Endothelial cell (in vitro differentiated cells): ENCODE measurements at regions not wholly inside any gene's neighbourhood (a gene's known extent, or its start where the extent isn't known, plus 50 kb on each side); places are given as distances from the start of the nearest gene placed in this dataset.

Experiments
- DNase-seq: peaks from one replicate; pipeline ENCODE4 v3.0.0; 2021; ENCODE audit warnings: low spot score
- H3K27ac Mint-ChIP-seq: one replicate; pipeline ENCODE4 v1.8.0; 2021; ENCODE audit warnings: mixed read lengths, inconsistent platforms; ENCODE audit not compliant: unreplicated experiment
- H3K27me3 Mint-ChIP-seq: one replicate; pipeline ENCODE4 v1.8.0; 2021; ENCODE audit warnings: mild to moderate bottlenecking, moderate library complexity, mixed read lengths, inconsistent platforms; ENCODE audit not compliant: unreplicated experiment
- H3K36me3 Mint-ChIP-seq: one replicate; pipeline ENCODE4 v1.8.0; 2021; ENCODE audit warnings: mild to moderate bottlenecking, low read depth, mixed read lengths, inconsistent platforms; ENCODE audit not compliant: unreplicated experiment
- H3K4me1 Mint-ChIP-seq: one replicate; pipeline ENCODE4 v1.8.0; 2021; ENCODE audit warnings: mild to moderate bottlenecking, mixed read lengths, inconsistent platforms; ENCODE audit not compliant: unreplicated experiment
- H3K4me3 Mint-ChIP-seq: one replicate; pipeline ENCODE4 v1.8.0; 2021; ENCODE audit warnings: mild to moderate bottlenecking, mixed read lengths, inconsistent platforms; ENCODE audit not compliant: unreplicated experiment
- H3K9me3 Mint-ChIP-seq: one replicate; pipeline ENCODE4 v1.8.0; 2021; ENCODE audit warnings: mixed read lengths, inconsistent platforms; ENCODE audit not compliant: unreplicated experiment
- CTCF ChIP-seq: fragments of 200-600 bp; sonication (generic); IDR thresholded peaks from one replicate; pipeline ENCODE4 v1.5.0; 2021; ENCODE audit warnings: antibody characterized with exemption; ENCODE audit not compliant: unreplicated experiment

- Mint-ChIP-seq H3K4me3 (no peak overlapping the region), H3K27me3 (no peaks in the 10 kb centered on the region), H3K36me3 (no peaks in the 10 kb centered on the region), H3K4me1 (peaks cover 16% of the 10 kb centered on the region), H3K9me3 (no peaks in the 10 kb centered on the region), H3K27ac (no peak overlapping the region)
- no peak for DNase-seq
- TF ChIP-seq CTCF, result no peak
These were observed 192.2 kb upstream of the ITM2A start for GRCh38 chrX:79559290-79559689.

GRCh38 chrX:79557212-79557611 lies 190.1 kb upstream of the ITM2A start:
- H3K4me3 Mint-ChIP-seq, result no peak overlapping the region
- H3K9me3 Mint-ChIP-seq, result no peaks in the 10 kb centered on the region
- no peaks in the 10 kb centered on the region for H3K36me3 Mint-ChIP-seq
- no peaks in the 10 kb centered on the region for H3K27me3 Mint-ChIP-seq
- peaks cover 16% of the 10 kb centered on the region for H3K4me1 Mint-ChIP-seq
- TF ChIP-seq CTCF, result no peak
- no peak for DNase-seq
- H3K27ac Mint-ChIP-seq, result no peak overlapping the region

GRCh38 chrX:79556800-79557199 lies 189.7 kb upstream of the ITM2A start:
- no peak for TF ChIP-seq CTCF
- Mint-ChIP-seq H3K27me3 (no peaks in the 10 kb centered on the region), H3K4me1 (peaks cover 16% of the 10 kb centered on the region), H3K27ac (no peak overlapping the region), H3K4me3 (no peak overlapping the region), H3K9me3 (no peaks in the 10 kb centered on the region), H3K36me3 (no peaks in the 10 kb centered on the region)
- DNase-seq, result no peak

- no peak for TF ChIP-seq CTCF
- Mint-ChIP-seq H3K27me3 (no peaks in the 10 kb centered on the region), H3K27ac (no peak overlapping the region), H3K36me3 (no peaks in the 10 kb centered on the region), H3K9me3 (peaks cover 4% of the 10 kb centered on the region), H3K4me3 (no peak overlapping the region), H3K4me1 (no peaks in the 10 kb centered on the region)
- DNase-seq, result no peak
These were observed 163.4 kb upstream of the ITM2A start for GRCh38 chrX:79530310-79531108.

- TF ChIP-seq CTCF, result peak; percentile 27
- H3K9me3 Mint-ChIP-seq, result no peaks in the 10 kb centered on the region
- DNase-seq, result peak; percentile 3
These were observed 157.5 kb upstream of the ITM2A start for GRCh38 chrX:79524642-79525041.

More at GRCh38 chrX:79524642-79525041, 157.5 kb upstream of the ITM2A start:
- Mint-ChIP-seq H3K4me1 (no peaks in the 10 kb centered on the region), H3K27me3 (no peaks in the 10 kb centered on the region), H3K4me3 (no peak overlapping the region), H3K36me3 (no peaks in the 10 kb centered on the region), H3K27ac (no peak overlapping the region)
